Activated effector memory CD4-positive, alpha-beta T cell treated with Interleukin-2 at 50 U/mL for 16 hours (primary cell): ENCODE measurements at regions not wholly inside any gene's neighbourhood (a gene's known extent, or its start where the extent isn't known, plus 50 kb on each side); places are given as distances from the start of the nearest gene placed in this dataset.
"Not testable (repeated sequence)": the region's sequence is repeated elsewhere in the genome, so short reads cannot be mapped to it uniquely, and the experiment has no call there.

ENCODE experiments used
- DNase-seq: peaks from one replicate; pipeline ENCODE4 v3.0.0-alpha.2; 2020

- DNase-seq: no peak
These were observed 108.4 kb upstream of the SLC6A11 start for GRCh38 chr3:10707400-10708215.

- DNase-seq: no peak
These were observed 107.7 kb upstream of the SLC6A11 start for GRCh38 chr3:10708216-10708893.

- DNase-seq: no peak
These were observed 106.8 kb upstream of the SLC6A11 start for GRCh38 chr3:10709110-10709781.

GRCh38 chr3:10712121-10712520 is 103.9 kb upstream of the SLC6A11 start:
- no peak for DNase-seq

GRCh38 chr3:10713656-10714055 is 102.4 kb upstream of the SLC6A11 start:
- no peak for DNase-seq

GRCh38 chr3:10715886-10716285 is 100.1 kb upstream of the SLC6A11 start:
- no peak for DNase-seq

- DNase-seq: no peak
These were observed 99.1 kb upstream of the SLC6A11 start for GRCh38 chr3:10716964-10717363.

- DNase-seq: no peak
These were observed 98.3 kb upstream of the SLC6A11 start for GRCh38 chr3:10717756-10718155.

- no peak for DNase-seq
These were observed 94.9 kb upstream of the SLC6A11 start for GRCh38 chr3:10721101-10721500.

- DNase-seq: no peak
These were observed 93.1 kb upstream of the SLC6A11 start for GRCh38 chr3:10722911-10723310.

- DNase-seq: no peak
These were observed 92.0 kb upstream of the SLC6A11 start for GRCh38 chr3:10723991-10724390.

- no peak for DNase-seq
These were observed 91.0 kb upstream of the SLC6A11 start for GRCh38 chr3:10725067-10725466.

- no peak for DNase-seq
These were observed 90.2 kb upstream of the SLC6A11 start for GRCh38 chr3:10725846-10726245.

GRCh38 chr3:10726787-10727186 is 89.2 kb upstream of the SLC6A11 start:
- no peak for DNase-seq

GRCh38 chr3:10729439-10729838 is 86.6 kb upstream of the SLC6A11 start:
- DNase-seq: no peak

GRCh38 chr3:10732292-10732691 is 83.7 kb upstream of the SLC6A11 start:
- no peak for DNase-seq

GRCh38 chr3:10733297-10733696 is 82.7 kb upstream of the SLC6A11 start:
- no peak for DNase-seq

GRCh38 chr3:10736444-10736843 is 79.6 kb upstream of the SLC6A11 start:
- DNase-seq: not testable (repeated sequence)

GRCh38 chr3:10737785-10738184 is 78.2 kb upstream of the SLC6A11 start:
- DNase-seq: no peak

GRCh38 chr3:10738688-10739372 is 77.2 kb upstream of the SLC6A11 start:
- DNase-seq: peak; percentile 58

- DNase-seq: no peak
These were observed 75.1 kb upstream of the SLC6A11 start for GRCh38 chr3:10740954-10741353.

GRCh38 chr3:10741891-10742671 is 73.9 kb upstream of the SLC6A11 start:
- DNase-seq: no peak
